Progenitor cell of endocrine pancreas (in vitro differentiated cells): ENCODE measurements at regions not wholly inside any gene's neighbourhood (a gene's known extent, or its start where the extent isn't known, plus 50 kb on each side); places are given as distances from the start of the nearest gene placed in this dataset.
"Not testable (repeated sequence)": the region's sequence is repeated elsewhere in the genome, so short reads cannot be mapped to it uniquely, and the experiment has no call there.

ENCODE experiments used
- DNase-seq: peaks from one replicate; pipeline ENCODE4 v3.0.0; 2021; ENCODE audit warnings: low spot score; ENCODE audit not compliant: unreplicated experiment
- H3K27ac Mint-ChIP-seq: 2 replicates; pipeline ENCODE4 v1.8.0; 2021; ENCODE audit warnings: mild to moderate bottlenecking, moderate library complexity, mixed read lengths
- H3K27me3 Mint-ChIP-seq: 2 replicates; pipeline ENCODE4 v1.8.0; 2021; ENCODE audit warnings: mixed read lengths
- H3K36me3 Mint-ChIP-seq: 2 replicates; pipeline ENCODE4 v1.8.0; 2022; ENCODE audit warnings: mixed read lengths; ENCODE audit not compliant: insufficient read depth
- H3K4me1 Mint-ChIP-seq: 2 replicates; pipeline ENCODE4 v1.8.0; 2021; ENCODE audit warnings: low read depth, mixed read lengths
- H3K4me3 Mint-ChIP-seq: 2 replicates; pipeline ENCODE4 v1.8.0; 2021; ENCODE audit warnings: low read depth, mild to moderate bottlenecking, moderate library complexity, mixed read lengths
- H3K9me3 Mint-ChIP-seq: 2 replicates; pipeline ENCODE4 v1.8.0; 2021; ENCODE audit warnings: low read depth, mixed read lengths
- CTCF ChIP-seq: fragments of 200-600 bp; sonication (generic); IDR thresholded peaks from one replicate; pipeline ENCODE4 v1.5.0; 2021; ENCODE audit warnings: antibody characterized with exemption, mild to moderate bottlenecking; ENCODE audit not compliant: unreplicated experiment

- Mint-ChIP-seq H3K9me3 (no peaks in the 10 kb centered on the region), H3K27ac (peak overlapping the region; percentile 76), H3K36me3 (no peaks in the 10 kb centered on the region), H3K4me3 (no peak overlapping the region), H3K4me1 (peaks cover 37% of the 10 kb centered on the region), H3K27me3 (no peaks in the 10 kb centered on the region)
- no peak for TF ChIP-seq CTCF
- no peak for DNase-seq
Observed at GRCh38 chr7:26989897-26990670, 105.7 kb downstream of the HOXA1 start.

- Mint-ChIP-seq H3K27ac (peak overlapping the region; percentile 57), H3K4me3 (peak overlapping the region; percentile 0), H3K27me3 (no peaks in the 10 kb centered on the region), H3K9me3 (no peaks in the 10 kb centered on the region), H3K36me3 (no peaks in the 10 kb centered on the region), H3K4me1 (peaks cover 30% of the 10 kb centered on the region)
- DNase-seq, result no peak
- TF ChIP-seq CTCF, result no peak
Observed at GRCh38 chr7:26988836-26989374, 106.9 kb downstream of the HOXA1 start.

- Mint-ChIP-seq H3K27me3 (no peaks in the 10 kb centered on the region), H3K4me1 (peaks cover 30% of the 10 kb centered on the region), H3K9me3 (no peaks in the 10 kb centered on the region), H3K27ac (no peak overlapping the region), H3K4me3 (no peak overlapping the region), H3K36me3 (no peaks in the 10 kb centered on the region)
- no peak for DNase-seq
- no peak for TF ChIP-seq CTCF
Observed at GRCh38 chr7:26987338-26987737, 108.5 kb downstream of the HOXA1 start.

- H3K27me3 Mint-ChIP-seq, result no peaks in the 10 kb centered on the region
- no peak for TF ChIP-seq CTCF
- H3K4me1 Mint-ChIP-seq, result peaks cover 4% of the 10 kb centered on the region
- H3K27ac Mint-ChIP-seq, result no peak overlapping the region
- H3K36me3 Mint-ChIP-seq, result peaks cover 1% of the 10 kb centered on the region
- no peak for DNase-seq
- H3K9me3 Mint-ChIP-seq, result peaks cover 4% of the 10 kb centered on the region
- no peak overlapping the region for H3K4me3 Mint-ChIP-seq
Observed at GRCh38 chr7:26978146-26978545, 113.8 kb upstream of the SKAP2 start.

GRCh38 chr7:26976840-26977239, 112.5 kb upstream of the SKAP2 start:
- Mint-ChIP-seq H3K27ac (no peak overlapping the region), H3K4me3 (no peak overlapping the region), H3K9me3 (peaks cover 17% of the 10 kb centered on the region), H3K36me3 (peaks cover under 1% of the 10 kb centered on the region), H3K4me1 (peaks cover 4% of the 10 kb centered on the region), H3K27me3 (no peaks in the 10 kb centered on the region)
- DNase-seq, result no peak
- TF ChIP-seq CTCF, result no peak

GRCh38 chr7:26971924-26972323, 107.5 kb upstream of the SKAP2 start:
- not testable (repeated sequence) for H3K36me3 Mint-ChIP-seq, H3K27me3 Mint-ChIP-seq, H3K4me1 Mint-ChIP-seq, H3K4me3 Mint-ChIP-seq, DNase-seq, H3K27ac Mint-ChIP-seq
- H3K9me3 Mint-ChIP-seq, result peaks cover 26% of the 10 kb centered on the region
